OCI-LY3 (cell line): ENCODE measurements at regions not wholly inside any gene's neighbourhood (a gene's known extent, or its start where the extent isn't known, plus 50 kb on each side); places are given as distances from the start of the nearest gene placed in this dataset.

ENCODE experiments used
- CTCF ChIP-seq: fragments of 200-600, 300-600 bp; sonication (generic); IDR thresholded peaks from 2 replicates; pipeline ENCODE4 v1.5.1; 2014; ENCODE audit warnings: antibody characterized with exemption, low read length, low read depth
- EZH2phosphoT487 ChIP-seq: fragments of 200-600 bp; shearing (Covaris generic); IDR thresholded peaks from 2 replicates; pipeline ENCODE4 v1.6.1; 2018; ENCODE audit warnings: antibody characterized with exemption, mixed run types, low read depth

GRCh38 chr3:177557548-177557947 is 360.3 kb upstream of the TBL1XR1 start:
- TF ChIP-seq CTCF (no peak), EZH2phosphoT487 (no peak)
